ENCODE measurements at regions not wholly inside any gene's neighbourhood (a gene's known extent, or its start where the extent isn't known, plus 50 kb on each side); places are given as distances from the start of the nearest gene placed in this dataset.

DNA sequence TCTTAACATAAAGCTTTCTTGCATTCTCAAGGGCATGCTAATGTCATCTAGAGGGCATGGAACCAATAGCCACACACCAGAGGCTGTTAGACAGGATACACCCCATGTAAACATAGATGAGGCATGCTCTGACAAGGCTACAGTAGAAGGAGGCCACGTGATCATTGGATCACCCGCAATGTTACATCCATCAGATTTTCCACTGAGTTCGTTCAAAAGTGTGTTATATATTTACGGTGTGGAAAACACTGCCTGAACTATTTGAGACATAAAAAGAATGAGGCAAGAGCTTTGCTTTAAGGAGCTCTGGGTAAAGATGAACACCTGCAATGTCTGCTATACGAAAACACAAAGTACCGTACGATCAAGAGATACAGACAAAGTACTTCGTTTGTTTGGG is 817.5 kb upstream of the SLC10A2 start:
- TF ChIP-seq, protein P1, sequence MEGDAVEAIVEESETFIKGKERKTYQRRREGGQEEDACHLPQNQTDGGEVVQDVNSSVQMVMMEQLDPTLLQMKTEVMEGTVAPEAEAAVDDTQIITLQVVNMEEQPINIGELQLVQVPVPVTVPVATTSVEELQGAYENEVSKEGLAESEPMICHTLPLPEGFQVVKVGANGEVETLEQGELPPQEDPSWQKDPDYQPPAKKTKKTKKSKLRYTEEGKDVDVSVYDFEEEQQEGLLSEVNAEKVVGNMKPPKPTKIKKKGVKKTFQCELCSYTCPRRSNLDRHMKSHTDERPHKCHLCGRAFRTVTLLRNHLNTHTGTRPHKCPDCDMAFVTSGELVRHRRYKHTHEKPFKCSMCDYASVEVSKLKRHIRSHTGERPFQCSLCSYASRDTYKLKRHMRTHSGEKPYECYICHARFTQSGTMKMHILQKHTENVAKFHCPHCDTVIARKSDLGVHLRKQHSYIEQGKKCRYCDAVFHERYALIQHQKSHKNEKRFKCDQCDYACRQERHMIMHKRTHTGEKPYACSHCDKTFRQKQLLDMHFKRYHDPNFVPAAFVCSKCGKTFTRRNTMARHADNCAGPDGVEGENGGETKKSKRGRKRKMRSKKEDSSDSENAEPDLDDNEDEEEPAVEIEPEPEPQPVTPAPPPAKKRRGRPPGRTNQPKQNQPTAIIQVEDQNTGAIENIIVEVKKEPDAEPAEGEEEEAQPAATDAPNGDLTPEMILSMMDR (IDR thresholded peaks at IDR 0.05), result no peak
- TF ChIP-seq POLR2A (IDR thresholded peaks at IDR 0.05), result no peak
